ENCODE measurements at regions not wholly inside any gene's neighbourhood (a gene's known extent, or its start where the extent isn't known, plus 50 kb on each side); places are given as distances from the start of the nearest gene placed in this dataset.

DNA sequence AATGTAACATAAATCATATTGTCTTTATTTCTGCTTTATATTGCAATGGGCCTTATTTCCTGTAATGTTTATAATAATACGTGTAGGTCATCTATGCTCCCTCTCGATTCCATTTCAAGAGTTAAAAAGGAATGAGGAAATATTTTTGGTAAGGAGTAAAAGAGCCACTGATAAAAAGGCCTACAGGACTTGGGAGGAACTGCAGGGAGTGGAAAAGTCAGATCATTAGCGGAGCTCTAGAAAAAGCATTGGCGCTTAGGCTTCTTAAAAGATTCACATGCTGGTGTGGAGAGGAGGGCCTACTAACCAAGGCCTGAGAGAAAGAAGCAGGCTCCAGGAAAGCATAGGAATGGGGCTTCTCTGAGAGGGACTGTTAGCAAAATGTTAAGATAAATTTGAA lies 82.9 kb upstream of the PNPLA4 start:
- H4K8ac ChIP-seq (ENCODE audit: low read depth, low read length), result no peak overlapping the region
- no peak overlapping the region for H2AFZ ChIP-seq (ENCODE audit: insufficient read depth, low read length, poor library complexity)
- no peak for DNase-seq
- no peak overlapping the region for H3K4me3 ChIP-seq (ENCODE audit: low read depth, low read length)
- H3K18ac ChIP-seq (ENCODE audit: low read length), result no peak overlapping the region
- no peaks in the 10 kb centered on the region for H3K4me1 ChIP-seq (ENCODE audit: control insufficient read depth in 1 of 2, insufficient read depth in 2 of 2, low read length in 2 of 2)
- H3K14ac ChIP-seq (ENCODE audit: low read length), result no peak overlapping the region
- H3K36me3 ChIP-seq (ENCODE audit: control insufficient read depth in 1 of 2, insufficient read depth in 2 of 2, low read length in 2 of 2), result no peaks in the 10 kb centered on the region
- no peak overlapping the region for H2BK12ac ChIP-seq (ENCODE audit: low read length)
- no peak overlapping the region for H3K4ac ChIP-seq (ENCODE audit: low read depth, low read length)
- H4K91ac ChIP-seq (ENCODE audit: low read depth, low read length), result no peak overlapping the region
- H3K27ac ChIP-seq (ENCODE audit: low read depth, low read length), result no peak overlapping the region
- H3K79me1 ChIP-seq (ENCODE audit: low read length), result no peaks in the 10 kb centered on the region
- no CpG with 5 or more reads among the region's 4 CpGs for WGBS (ENCODE audit: extremely low coverage, insufficient coverage, insufficient read length)
- no peak overlapping the region for H3K9ac ChIP-seq (ENCODE audit: low read length)
- no peaks in the 10 kb centered on the region for H3K9me3 ChIP-seq (ENCODE audit: insufficient read depth, low read depth, low read length)
- H3K23ac ChIP-seq (ENCODE audit: low read length), result no peak overlapping the region
- no peak overlapping the region for H4K12ac ChIP-seq (ENCODE audit: low read depth, low read length)
- H2BK5ac ChIP-seq (ENCODE audit: low read depth, low read length, poor library complexity), result no peak overlapping the region
- H3K27me3 ChIP-seq (ENCODE audit: insufficient read depth, low read length), result no peaks in the 10 kb centered on the region
- no peaks in the 10 kb centered on the region for H3K79me2 ChIP-seq (ENCODE audit: control insufficient read depth, insufficient read depth, low read length, poor library complexity)
- H2AK5ac ChIP-seq (ENCODE audit: low read length), result no peak overlapping the region
- H2BK120ac ChIP-seq (ENCODE audit: insufficient read depth, low read length, poor library complexity), result no peak overlapping the region
- H3K4me2 ChIP-seq (ENCODE audit: low read length), result no peak overlapping the region

DNA sequence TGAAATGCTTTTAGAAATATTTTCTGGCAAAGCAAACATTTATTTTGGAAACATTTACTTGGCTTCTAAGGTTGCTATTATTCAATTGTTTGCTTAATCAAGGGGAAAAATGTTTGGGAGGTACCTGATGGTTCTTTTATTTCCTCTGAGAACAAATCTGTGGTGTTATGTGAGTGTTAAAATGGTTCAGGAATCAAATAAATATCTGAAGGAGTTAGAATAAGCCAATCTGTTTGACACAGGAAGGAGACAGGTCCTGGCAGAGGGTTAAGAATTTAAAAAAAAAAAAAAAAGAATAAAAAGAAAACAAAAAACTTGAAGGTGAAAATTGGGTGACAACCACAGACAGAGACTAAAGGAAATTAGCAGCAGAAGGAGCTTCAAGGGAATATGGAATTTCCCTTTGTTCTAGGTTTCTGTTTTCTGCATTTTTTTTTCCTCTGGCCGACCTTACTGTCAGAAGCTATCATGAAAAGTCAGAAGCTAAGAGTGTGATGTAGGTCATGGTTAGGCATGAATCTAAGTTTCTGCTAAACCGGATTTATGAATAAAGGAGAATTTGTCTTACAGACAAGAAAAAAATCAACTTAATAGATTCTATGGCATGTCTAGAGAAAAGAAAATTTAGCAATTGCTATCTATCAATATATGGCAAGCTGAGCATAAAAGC lies 78.6 kb upstream of the PNPLA4 start:
- Histone ChIP-seq H2AK5ac (ENCODE audit: low read length) (no peak overlapping the region), H3K4me3 (ENCODE audit: low read depth, low read length) (no peak overlapping the region), H2AFZ (ENCODE audit: insufficient read depth, low read length, poor library complexity) (no peak overlapping the region), H4K91ac (ENCODE audit: low read depth, low read length) (no peak overlapping the region), H3K4me2 (ENCODE audit: low read length) (no peak overlapping the region), H2BK5ac (ENCODE audit: low read depth, low read length, poor library complexity) (no peak overlapping the region), H3K79me1 (ENCODE audit: low read length) (no peaks in the 10 kb centered on the region), H3K18ac (ENCODE audit: low read length) (no peak overlapping the region), H3K27me3 (ENCODE audit: insufficient read depth, low read length) (no peaks in the 10 kb centered on the region), H3K4me1 (ENCODE audit: control insufficient read depth in 1 of 2, insufficient read depth in 2 of 2, low read length in 2 of 2) (no peaks in the 10 kb centered on the region), H2BK120ac (ENCODE audit: insufficient read depth, low read length, poor library complexity) (no peak overlapping the region), H3K27ac (ENCODE audit: low read depth, low read length) (no peak overlapping the region), H3K36me3 (ENCODE audit: control insufficient read depth in 1 of 2, insufficient read depth in 2 of 2, low read length in 2 of 2) (no peaks in the 10 kb centered on the region), H4K8ac (ENCODE audit: low read depth, low read length) (no peak overlapping the region), H3K23ac (ENCODE audit: low read length) (no peak overlapping the region), H4K12ac (ENCODE audit: low read depth, low read length) (no peak overlapping the region), H3K9ac (ENCODE audit: low read length) (no peak overlapping the region), H3K9me3 (ENCODE audit: insufficient read depth, low read depth, low read length) (no peaks in the 10 kb centered on the region), H3K79me2 (ENCODE audit: control insufficient read depth, insufficient read depth, low read length, poor library complexity) (no peaks in the 10 kb centered on the region), H2BK12ac (ENCODE audit: low read length) (no peak overlapping the region), H3K14ac (ENCODE audit: low read length) (no peak overlapping the region), H3K4ac (ENCODE audit: low read depth, low read length) (no peak overlapping the region)
- no CpG with 5 or more reads among the region's 2 CpGs for WGBS (ENCODE audit: extremely low coverage, insufficient coverage, insufficient read length)
- DNase-seq, result no peak

DNA sequence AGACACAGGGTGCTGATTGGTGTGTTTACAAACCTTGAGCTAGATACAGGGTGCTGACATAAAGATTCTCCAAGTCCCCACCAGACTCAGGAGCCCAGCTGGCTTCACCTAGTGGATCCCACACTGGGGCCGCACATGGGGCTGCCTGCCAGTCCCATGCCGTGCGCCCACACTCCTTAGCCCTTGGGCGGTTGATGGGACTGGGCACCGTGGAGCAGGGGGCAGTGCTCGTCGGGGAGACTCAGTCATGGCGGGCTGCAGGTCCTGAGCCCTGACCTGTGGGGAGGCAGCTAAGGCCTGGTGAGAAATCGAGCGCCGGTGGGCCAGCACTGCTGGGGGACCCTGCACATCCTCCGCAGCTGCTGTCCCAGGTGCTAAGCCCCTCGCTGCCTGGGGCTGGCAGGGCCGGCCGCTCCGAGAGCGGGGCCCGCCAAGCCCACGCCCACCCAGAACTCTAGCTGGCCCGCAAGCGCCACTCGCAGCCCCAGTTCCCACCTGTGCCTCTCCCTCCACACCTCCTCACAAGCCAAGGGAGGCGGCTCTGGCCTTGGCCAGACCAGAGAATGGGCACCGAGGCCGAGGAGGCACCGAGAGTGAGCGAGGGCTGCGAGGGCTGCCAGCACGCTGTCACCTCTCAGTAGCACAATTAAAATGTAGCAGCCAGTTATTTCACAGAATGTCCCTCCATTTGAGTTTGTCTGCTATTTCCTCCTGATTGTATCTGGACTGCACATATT lies 76.1 kb upstream of the PNPLA4 start:
- Histone ChIP-seq H3K4me3 (ENCODE audit: low read depth, low read length) (no peak overlapping the region), H2AFZ (ENCODE audit: insufficient read depth, low read length, poor library complexity) (no peak overlapping the region), H3K27ac (ENCODE audit: low read depth, low read length) (no peak overlapping the region), H3K9me3 (ENCODE audit: insufficient read depth, low read depth, low read length) (no peaks in the 10 kb centered on the region), H3K79me2 (ENCODE audit: control insufficient read depth, insufficient read depth, low read length, poor library complexity) (no peaks in the 10 kb centered on the region), H2BK5ac (ENCODE audit: low read depth, low read length, poor library complexity) (no peak overlapping the region), H3K9ac (ENCODE audit: low read length) (no peak overlapping the region), H3K23ac (ENCODE audit: low read length) (no peak overlapping the region), H3K18ac (ENCODE audit: low read length) (no peak overlapping the region), H2BK120ac (ENCODE audit: insufficient read depth, low read length, poor library complexity) (no peak overlapping the region), H3K14ac (ENCODE audit: low read length) (no peak overlapping the region), H3K4ac (ENCODE audit: low read depth, low read length) (no peak overlapping the region), H4K8ac (ENCODE audit: low read depth, low read length) (no peak overlapping the region), H3K4me2 (ENCODE audit: low read length) (no peak overlapping the region), H3K27me3 (ENCODE audit: insufficient read depth, low read length) (no peaks in the 10 kb centered on the region), H3K79me1 (ENCODE audit: low read length) (no peaks in the 10 kb centered on the region), H3K36me3 (ENCODE audit: control insufficient read depth in 1 of 2, insufficient read depth in 2 of 2, low read length in 2 of 2) (no peaks in the 10 kb centered on the region), H2AK5ac (ENCODE audit: low read length) (no peak overlapping the region), H3K4me1 (ENCODE audit: control insufficient read depth in 1 of 2, insufficient read depth in 2 of 2, low read length in 2 of 2) (no peaks in the 10 kb centered on the region), H2BK12ac (ENCODE audit: low read length) (no peak overlapping the region), H4K12ac (ENCODE audit: low read depth, low read length) (no peak overlapping the region), H4K91ac (ENCODE audit: low read depth, low read length) (no peak overlapping the region)
- no peak for DNase-seq
- WGBS (ENCODE audit: extremely low coverage, insufficient coverage, insufficient read length), result no CpG with 5 or more reads among the region's 29 CpGs

DNA sequence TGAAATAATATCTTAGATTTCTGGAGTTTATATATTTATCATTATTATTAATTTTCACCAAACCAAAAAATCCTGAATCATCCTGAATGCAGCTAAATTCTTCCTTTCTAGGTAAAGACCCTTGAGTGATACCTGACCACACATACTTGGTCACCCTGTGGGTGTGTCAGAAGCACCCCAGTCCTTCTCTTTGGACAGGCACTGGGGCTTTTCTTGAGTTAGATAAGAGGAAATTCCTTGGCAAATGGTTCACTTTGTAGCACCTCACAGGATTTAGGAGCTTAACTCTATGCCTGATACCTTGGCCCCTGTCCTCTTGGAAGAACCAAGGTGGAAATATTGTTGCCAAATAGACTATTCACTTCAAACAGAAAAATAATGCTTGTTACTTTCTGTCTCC lies 69.6 kb upstream of the PNPLA4 start:
- H3K27me3 ChIP-seq (ENCODE audit: insufficient read depth, low read length), result no peaks in the 10 kb centered on the region
- no peak overlapping the region for H3K9ac ChIP-seq (ENCODE audit: low read length)
- no peak overlapping the region for H3K18ac ChIP-seq (ENCODE audit: low read length)
- H3K4me3 ChIP-seq (ENCODE audit: low read depth, low read length), result no peak overlapping the region
- H3K4ac ChIP-seq (ENCODE audit: low read depth, low read length), result no peak overlapping the region
- H2BK12ac ChIP-seq (ENCODE audit: low read length), result no peak overlapping the region
- H3K79me2 ChIP-seq (ENCODE audit: control insufficient read depth, insufficient read depth, low read length, poor library complexity), result no peaks in the 10 kb centered on the region
- no peak for DNase-seq
- no peaks in the 10 kb centered on the region for H3K36me3 ChIP-seq (ENCODE audit: control insufficient read depth in 1 of 2, insufficient read depth in 2 of 2, low read length in 2 of 2)
- no peak overlapping the region for H3K4me2 ChIP-seq (ENCODE audit: low read length)
- H3K14ac ChIP-seq (ENCODE audit: low read length), result no peak overlapping the region
- no peak overlapping the region for H2AK5ac ChIP-seq (ENCODE audit: low read length)
- H3K4me1 ChIP-seq (ENCODE audit: control insufficient read depth in 1 of 2, insufficient read depth in 2 of 2, low read length in 2 of 2), result no peaks in the 10 kb centered on the region
- no peak overlapping the region for H2BK120ac ChIP-seq (ENCODE audit: insufficient read depth, low read length, poor library complexity)
- no peak overlapping the region for H3K27ac ChIP-seq (ENCODE audit: low read depth, low read length)
- no peaks in the 10 kb centered on the region for H3K79me1 ChIP-seq (ENCODE audit: low read length)
- H4K91ac ChIP-seq (ENCODE audit: low read depth, low read length), result no peak overlapping the region
- H3K23ac ChIP-seq (ENCODE audit: low read length), result no peak overlapping the region
- no peak overlapping the region for H2BK5ac ChIP-seq (ENCODE audit: low read depth, low read length, poor library complexity)
- no peaks in the 10 kb centered on the region for H3K9me3 ChIP-seq (ENCODE audit: insufficient read depth, low read depth, low read length)
- H2AFZ ChIP-seq (ENCODE audit: insufficient read depth, low read length, poor library complexity), result no peak overlapping the region
- H4K8ac ChIP-seq (ENCODE audit: low read depth, low read length), result no peak overlapping the region
- no peak overlapping the region for H4K12ac ChIP-seq (ENCODE audit: low read depth, low read length)

Measured in trophoblast cell (in vitro differentiated cells and primary cell).